NCI-H1436 (cell line): ENCODE measurements at regions not wholly inside any gene's neighbourhood (a gene's known extent, or its start where the extent isn't known, plus 50 kb on each side); places are given as distances from the start of the nearest gene placed in this dataset.
A peak's percentile ranks its signal among the peaks of the same experiment; 100 is the strongest.
"Not testable (repeated sequence)": the region's sequence is repeated elsewhere in the genome, so short reads cannot be mapped to it uniquely, and the experiment has no call there.

Experiments
- DNase-seq: peaks from one replicate; lab custom pipeline; 2025; lab: John Stamatoyannopoulos, UW

- DNase-seq = no peak
Measured at GRCh38 chr3:192039593-192039992, 578.6 kb downstream of the PYDC2 start.

GRCh38 chr3:192040282-192041043, 579.5 kb downstream of the PYDC2 start:
- no peak for DNase-seq

DNA sequence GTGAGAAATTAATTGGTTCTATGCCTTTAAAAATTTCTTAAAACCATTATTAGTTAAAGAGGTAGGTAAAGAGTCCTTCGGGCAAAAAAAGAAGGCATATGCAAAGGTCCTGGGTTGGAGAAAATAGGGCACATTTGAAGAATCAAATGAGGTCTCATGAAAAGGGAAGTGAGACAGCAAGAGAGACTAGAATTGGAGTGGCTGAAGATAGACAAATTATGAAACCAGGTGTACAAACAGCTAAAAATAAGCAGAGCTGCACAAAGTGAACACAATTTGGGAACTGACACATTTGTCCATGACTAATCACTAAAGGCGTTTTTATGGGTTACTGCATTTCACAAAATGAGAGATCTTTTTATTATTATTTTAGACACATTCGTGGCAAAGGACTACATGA, 581.2 kb downstream of the PYDC2 start:
- DNase-seq = no peak

DNA sequence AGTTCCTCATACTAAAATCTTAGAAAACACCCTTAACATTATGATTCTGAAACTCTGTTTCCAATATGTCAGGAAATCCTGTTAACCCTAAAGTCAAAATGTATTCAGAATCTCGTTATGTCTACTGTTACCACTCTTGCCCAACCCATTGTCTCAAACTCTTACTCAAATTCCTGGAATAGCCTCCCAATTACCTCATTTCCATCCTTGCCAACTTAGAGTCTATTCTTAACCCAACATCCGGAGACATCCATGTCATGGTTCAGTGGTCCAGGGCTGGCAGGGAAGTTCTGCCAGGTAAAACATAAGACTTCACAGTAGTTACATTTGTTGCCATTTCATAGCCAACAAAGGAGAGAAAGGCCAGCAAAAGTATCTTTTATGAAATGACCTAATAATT, 593.9 kb downstream of the PYDC2 start:
- no peak for DNase-seq

DNA sequence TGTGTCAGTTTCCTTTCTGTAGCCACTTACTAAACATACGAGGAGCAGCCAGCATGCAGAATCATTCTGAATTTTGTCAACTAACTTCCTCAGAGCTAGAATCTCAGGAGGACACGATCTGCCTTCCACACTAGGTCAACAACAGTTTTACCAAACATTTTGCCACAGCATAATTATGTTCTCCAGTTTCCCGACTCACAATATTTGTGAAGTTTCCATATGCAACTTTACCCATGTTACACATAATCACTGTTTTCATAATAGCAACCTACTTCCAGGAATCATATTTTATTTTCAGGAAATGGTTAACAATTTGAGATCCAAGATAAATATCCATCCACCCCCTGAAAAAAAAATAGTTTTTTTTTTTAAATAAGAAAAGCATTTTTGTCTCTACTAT, 595.0 kb downstream of the PYDC2 start:
- DNase-seq = no peak

DNA sequence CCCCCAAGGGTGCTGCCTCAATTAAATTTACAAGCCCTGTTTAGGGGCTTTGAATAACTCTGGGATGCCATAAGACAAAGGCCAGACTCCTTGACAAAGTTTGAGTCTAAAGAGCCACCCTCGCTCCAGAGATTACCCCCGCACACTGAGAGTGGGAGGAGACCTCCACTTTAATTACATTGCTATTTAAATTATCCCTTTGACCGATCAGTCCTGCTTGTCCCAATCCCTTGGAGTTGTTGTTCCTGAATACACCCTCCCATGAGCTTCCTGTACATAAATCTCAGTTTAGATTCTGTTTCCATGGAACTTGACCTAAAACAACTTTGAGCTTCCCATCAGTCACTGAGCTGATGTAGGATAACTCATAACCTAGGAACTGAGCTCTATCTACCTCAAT, 596.3 kb downstream of the PYDC2 start:
- DNase-seq = no peak

- peak; percentile 64 for DNase-seq
Measured at GRCh38 chr3:192060160-192060781, 599.3 kb downstream of the PYDC2 start.

DNA sequence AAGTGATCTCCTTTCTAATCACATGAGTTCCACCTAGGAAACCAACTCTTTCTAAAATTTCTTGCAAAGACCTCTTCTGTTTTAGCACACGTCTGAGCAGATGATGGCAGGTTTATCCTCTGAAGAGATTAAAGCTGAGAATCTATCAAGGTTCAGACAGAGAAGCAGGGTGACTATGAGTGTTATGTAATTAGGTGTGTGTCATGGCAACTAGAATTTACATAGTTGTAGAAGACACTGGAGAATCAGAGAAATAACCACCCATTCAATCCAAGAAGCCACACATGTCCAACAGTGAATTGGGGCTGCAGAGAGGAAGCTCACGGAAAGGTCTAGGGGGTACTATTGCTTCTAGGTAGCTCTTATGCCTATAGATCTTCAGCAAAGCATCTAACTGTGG, 600.5 kb downstream of the PYDC2 start:
- no peak for DNase-seq

DNA sequence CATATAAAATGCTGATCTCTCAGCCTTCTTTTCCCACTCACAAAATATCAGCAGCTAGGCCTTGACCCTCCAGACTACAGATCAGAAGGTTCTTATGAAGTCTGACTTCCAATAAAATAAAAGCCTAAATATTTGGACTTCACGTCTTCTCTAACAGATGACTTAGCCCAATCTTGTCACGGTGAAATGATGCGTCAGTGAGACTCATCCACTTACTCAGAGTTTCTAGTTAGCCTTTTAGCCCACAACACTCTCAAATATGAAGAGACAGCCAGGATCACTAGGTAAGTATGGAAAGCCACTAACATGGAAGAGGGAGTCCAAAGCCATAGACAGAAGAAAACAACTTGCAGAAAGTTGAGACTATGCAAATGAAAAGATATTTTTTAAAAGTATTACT, 601.2 kb downstream of the PYDC2 start:
- DNase-seq = no peak

DNA sequence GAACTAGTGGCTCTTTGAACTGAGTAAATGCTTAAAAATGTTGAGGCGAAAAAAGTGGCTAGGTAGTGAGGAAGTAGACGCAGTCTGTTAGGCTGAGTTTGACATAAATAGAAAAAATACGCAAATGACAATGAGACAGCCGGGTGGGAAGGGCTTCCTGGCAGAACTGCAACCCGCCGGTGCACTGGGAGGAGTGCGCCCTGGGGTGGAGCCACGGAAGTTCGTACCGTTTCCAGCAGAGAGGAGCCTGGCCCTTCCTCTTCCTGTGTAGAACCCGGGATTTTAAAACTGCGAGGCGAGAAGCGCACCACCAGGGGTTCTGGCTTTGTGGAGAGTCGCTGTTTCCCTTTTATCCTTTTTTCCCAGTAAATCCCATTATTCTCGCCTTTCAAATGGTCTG, 602.6 kb downstream of the PYDC2 start:
- no peak for DNase-seq

DNA sequence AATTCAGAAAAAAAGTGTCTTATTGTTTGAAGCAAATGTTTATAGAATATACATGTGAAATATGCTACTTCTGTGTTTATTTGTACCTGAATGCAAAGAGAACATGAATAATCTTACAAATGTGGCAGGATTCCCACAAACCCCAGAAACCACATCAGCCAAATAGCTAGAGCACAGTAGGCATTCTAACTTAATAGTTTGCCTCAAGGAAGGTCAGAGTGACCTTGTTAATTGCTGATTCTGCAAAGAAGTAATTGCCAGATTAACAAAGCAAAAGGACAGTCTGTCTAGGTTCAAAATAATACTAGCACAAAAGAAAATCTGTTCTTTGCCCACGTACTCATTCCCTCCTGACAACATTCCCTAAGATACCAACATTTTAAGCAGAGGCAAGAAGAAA, 604.0 kb downstream of the PYDC2 start:
- DNase-seq = no peak

DNA sequence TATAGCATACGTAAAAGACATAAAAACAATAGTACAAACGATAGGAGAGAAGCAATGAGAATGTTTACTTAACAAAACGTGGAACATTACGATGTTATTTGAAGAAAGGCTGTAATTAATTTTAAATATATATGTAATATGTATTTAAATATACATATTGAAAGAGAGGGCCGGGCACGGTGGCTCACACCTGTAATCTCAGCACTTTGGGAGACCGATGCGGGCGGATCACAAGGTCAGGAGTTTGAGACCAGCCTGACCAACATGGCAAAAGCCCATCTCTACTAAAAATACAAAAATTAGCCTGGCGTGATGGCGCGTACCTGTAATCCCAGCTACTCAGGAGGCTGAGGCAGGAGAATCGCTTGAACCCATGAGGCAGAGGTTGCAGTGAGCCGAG, 605.3 kb downstream of the PYDC2 start:
- DNase-seq = not testable (repeated sequence)

GRCh38 chr3:192068464-192069254, 607.7 kb downstream of the PYDC2 start:
- DNase-seq = no peak

- no peak for DNase-seq
Measured at GRCh38 chr3:192077795-192078497, 617.0 kb downstream of the PYDC2 start.

- no peak for DNase-seq
Measured at GRCh38 chr3:192079098-192079497, 618.1 kb downstream of the PYDC2 start.

GRCh38 chr3:192080336-192080735, 619.4 kb downstream of the PYDC2 start:
- DNase-seq = no peak

- DNase-seq = no peak
Measured at GRCh38 chr3:192082730-192083660, 622.0 kb downstream of the PYDC2 start.
